Left colon (tissue), 2 donors: ENCODE measurements at regions not wholly inside any gene's neighbourhood (a gene's known extent, or its start where the extent isn't known, plus 50 kb on each side); places are given as distances from the start of the nearest gene placed in this dataset.

ENCODE experiments used
- ATAC-seq: fragments of 200-7000 bp; cut with Tn5 transposase; one replicate; pipeline ENCODE4 v1.9.1; 2020; ENCODE audit warnings: mild to moderate bottlenecking, moderate library complexity
- DNase-seq, 2 donors: peaks; one replicate each; pipeline ENCODE4 v3.0.0-alpha.2; 2020
- intact Hi-C, 2 donors: fragments of 100-400 bp; cut with DNase I in 1 of 2; cut with micrococcal nuclease in 1 of 2; formaldehyde crosslinking; loops; one replicate each; pipeline versions ENCODE4 v1.11.2 to v1.14.0; 2022; cut with DNase I, micrococcal nuclease
- donor health status: DM: no; HTN: no; CAD: no.
- donor health status: DM: yes; HTN: yes; CAD: no.

- intact Hi-C loops, result no loop called here
- DNase-seq (no peak), ATAC-seq (no peak)
Observed at GRCh38 chr5:87827539-87827938, 414.8 kb upstream of the CCNH start.

- ATAC-seq (no peak), DNase-seq (no peak)
- intact Hi-C loops, result no loop called here
Observed at GRCh38 chr5:87826507-87826906, 413.8 kb upstream of the CCNH start.

- intact Hi-C loops, result no loop called here
- ATAC-seq (no peak), DNase-seq (no peak)
Observed at GRCh38 chr5:87825583-87825982, 412.9 kb upstream of the CCNH start.

GRCh38 chr5:87807783-87808182 is 395.1 kb upstream of the CCNH start:
- intact Hi-C loops, result no loop called here
- ATAC-seq (no peak), DNase-seq (no peak)

- DNase-seq (no peak), ATAC-seq (no peak)
- intact Hi-C loops, result no loop called here
Observed at GRCh38 chr5:87803352-87803751, 390.6 kb upstream of the CCNH start.

GRCh38 chr5:87791869-87792268 is 379.1 kb upstream of the CCNH start:
- ATAC-seq, result no peak
- no peak for DNase-seq
- intact Hi-C loops, result no loop called here

- no peak for DNase-seq
- ATAC-seq, result no peak
- intact Hi-C loops, result loop anchor here in 1 of 2 donors (10.0 kb wide), 1 partner anchor 896 kb away; no protein-coding TSS in a partner anchor
Observed at GRCh38 chr5:87788416-87788815, 375.7 kb upstream of the CCNH start.

- intact Hi-C loops, result loop anchor here in 1 of 2 donors (10.0 kb wide), 1 partner anchor 897 kb away; no protein-coding TSS in a partner anchor
- DNase-seq, result no peak
- no peak for ATAC-seq
Observed at GRCh38 chr5:87787625-87788256, 375.0 kb upstream of the CCNH start.

GRCh38 chr5:87787086-87787485 is 374.4 kb upstream of the CCNH start:
- DNase-seq (no peak), ATAC-seq (no peak)
- intact Hi-C loops, result loop anchor here in 1 of 2 donors (10.0 kb wide), 1 partner anchor 898 kb away; no protein-coding TSS in a partner anchor

GRCh38 chr5:87786471-87786870 is 373.7 kb upstream of the CCNH start:
- DNase-seq (no peak), ATAC-seq (no peak)
- intact Hi-C loops, result loop anchor here in 1 of 2 donors (10.0 kb wide), 1 partner anchor 898 kb away; no protein-coding TSS in a partner anchor

- intact Hi-C loops, result loop anchor here in 1 of 2 donors (10.0 kb wide), 1 partner anchor 899 kb away; no protein-coding TSS in a partner anchor
- no peak for ATAC-seq
- DNase-seq, result no peak
Observed at GRCh38 chr5:87785554-87786335, 373.0 kb upstream of the CCNH start.

- ATAC-seq, result no peak
- intact Hi-C loops, result loop anchor here (5.0 to 10.0 kb wide), 2 partner anchors 897 to 900 kb away; no protein-coding TSS in a partner anchor
- no peak for DNase-seq
Observed at GRCh38 chr5:87784879-87785495, 372.3 kb upstream of the CCNH start.

GRCh38 chr5:87784311-87784710 is 371.6 kb upstream of the CCNH start:
- ATAC-seq (no peak), DNase-seq (no peak)
- intact Hi-C loops, result loop anchor here (5.0 to 10.0 kb wide), 2 partner anchors 898 to 900 kb away; no protein-coding TSS in a partner anchor

- DNase-seq (no peak), ATAC-seq (no peak)
- intact Hi-C loops, result loop anchor here (5.0 to 10.0 kb wide), 2 partner anchors 899 to 902 kb away; no protein-coding TSS in a partner anchor
Observed at GRCh38 chr5:87782916-87783315, 370.2 kb upstream of the CCNH start.

- no peak for DNase-seq
- intact Hi-C loops, result loop anchor here (5.0 to 10.0 kb wide), 2 partner anchors 900 to 903 kb away; no protein-coding TSS in a partner anchor
- ATAC-seq, result no peak
Observed at GRCh38 chr5:87781976-87782375, 369.2 kb upstream of the CCNH start.

- DNase-seq (peak; percentile 73 to 77), ATAC-seq (peak; percentile 99)
- intact Hi-C loops, result loop anchor here (5.0 to 10.0 kb wide), 2 partner anchors 901 to 904 kb away; no protein-coding TSS in a partner anchor
Observed at GRCh38 chr5:87780831-87781760, 368.4 kb upstream of the CCNH start.

- ATAC-seq (no peak), DNase-seq (no peak)
- intact Hi-C loops, result loop anchor here in 1 of 2 donors (5.0 kb wide), 1 partner anchor 913 kb away; no protein-coding TSS in a partner anchor
Observed at GRCh38 chr5:87778876-87779275, 366.1 kb upstream of the CCNH start.

- intact Hi-C loops, result loop anchor here in 1 of 2 donors (5.0 kb wide), 1 partner anchor 914 kb away; no protein-coding TSS in a partner anchor
- ATAC-seq, result no peak
- DNase-seq, result no peak
Observed at GRCh38 chr5:87777877-87778276, 365.1 kb upstream of the CCNH start.
